Lung (tissue), 11 donors: ENCODE measurements at regions not wholly inside any gene's neighbourhood (a gene's known extent, or its start where the extent isn't known, plus 50 kb on each side); places are given as distances from the start of the nearest gene placed in this dataset.

Experiments used
- ATAC-seq: fragments of 200-7000 bp; cut with Tn5 transposase; one replicate; pipeline ENCODE4 v1.9.1; 2020; ENCODE audit warnings: moderate number of reproducible peaks; ENCODE audit not compliant: insufficient read depth, low FRiP score
- DNase-seq, 3 donors: peaks; one replicate each; pipeline ENCODE4 v3.0.0-alpha.2; 2013 to 2017
- H3K27ac ChIP-seq, 2 donors: one replicate each; pipeline ENCODE4 v1.5.1; 2013; ENCODE audit warnings: mild to moderate bottlenecking in 2 of 2, moderate library complexity in 2 of 2, control low read depth in 1 of 2, inconsistent platforms in 1 of 2, low read depth in 1 of 2, low read length in 1 of 2
- H3K27me3 ChIP-seq, 3 donors: one replicate each; pipeline ENCODE4 v1.5.1; 2013; ENCODE audit warnings: low read length in 2 of 3; ENCODE audit not compliant: control insufficient read depth in 3 of 3, insufficient read depth in 3 of 3
- H3K36me3 ChIP-seq, 4 donors: one replicate each; pipeline ENCODE4 v1.5.1; 2013; ENCODE audit warnings: low read length in 4 of 4, mild to moderate bottlenecking in 1 of 4, moderate library complexity in 1 of 4; ENCODE audit not compliant: control insufficient read depth in 4 of 4, insufficient read depth in 4 of 4
- H3K4me1 ChIP-seq, 5 donors: one replicate each; pipeline ENCODE4 v1.5.1; 2013; ENCODE audit warnings: low read length in 5 of 5, mild to moderate bottlenecking in 2 of 5, moderate library complexity in 1 of 5; ENCODE audit not compliant: control insufficient read depth in 5 of 5, insufficient read depth in 5 of 5
- H3K4me3 ChIP-seq: one replicate; pipeline ENCODE4 v1.5.1; 2013; ENCODE audit warnings: mild to moderate bottlenecking, control low read depth, moderate library complexity
- H3K9ac ChIP-seq, 2 donors: one replicate each; pipeline ENCODE4 v1.5.1; 2013; ENCODE audit warnings: low read length in 2 of 2, control low read depth in 1 of 2; ENCODE audit not compliant: insufficient read depth in 1 of 2
- H3K9me3 ChIP-seq, 4 donors: one replicate each; pipeline ENCODE4 v1.5.1; 2013; ENCODE audit warnings: low read length in 3 of 4, mild to moderate bottlenecking in 1 of 4, moderate library complexity in 1 of 4; ENCODE audit not compliant: control insufficient read depth in 4 of 4, insufficient read depth in 3 of 4
- CTCF ChIP-seq: IDR thresholded peaks from 2 replicates; pipeline ENCODE4 v1.5.1; 2012; ENCODE audit warnings: mild to moderate bottlenecking; ENCODE audit errors: control extremely low read depth, extremely low read depth
- WGBS, 2 donors: extraction: QIAGEN DNeasy Blood & Tissue Kit; methylation state at CpG; one replicate each; pipeline ENCODE4 v1.1.7; 2013; 5-methylcytosine and 5-hydroxymethylcytosine counted together
- donor health status: control.
- donor health status: control.
- donor health status: Bipolar disorder and iron deficiency.
- donor health status: healthy.
- donor health status: DM: yes; HTN: yes; CAD: no.

- no peak for ATAC-seq
- DNase-seq = peak in 1 of 3 donors; percentile 47
- Histone ChIP-seq H3K36me3 (no peaks in the 10 kb centered on the region), H3K9ac (no peak overlapping the region), H3K27ac (no peak overlapping the region), H3K9me3 (peaks cover 0 to 12% (median 5%) of the 10 kb centered on the region in 4 donors), H3K4me1 (peaks cover 0 to 4% (median 0%) of the 10 kb centered on the region in 5 donors), H3K4me3 (no peak overlapping the region), H3K27me3 (no peaks in the 10 kb centered on the region)
- no peak for TF ChIP-seq CTCF
- WGBS, 2 donors = 28 to 57% methylated on average over 7 of the region's 7 CpGs
Observed at GRCh38 chr10:4043897-4044665, 259.1 kb upstream of the KLF6 start.

GRCh38 chr10:4041635-4042034 lies 256.6 kb upstream of the KLF6 start:
- TF ChIP-seq CTCF = no peak
- no peaks in the 10 kb centered on the region for H3K36me3 ChIP-seq
- DNase-seq (no peak), ATAC-seq (no peak)
- no peak overlapping the region for H3K27ac ChIP-seq
- H3K27me3 ChIP-seq = no peaks in the 10 kb centered on the region
- no peaks in the 10 kb centered on the region for H3K4me1 ChIP-seq
- H3K4me3 ChIP-seq = no peak overlapping the region
- no peak overlapping the region for H3K9ac ChIP-seq
- 96 to 97% methylated on average over 5 of the region's 5 CpGs for WGBS, 2 donors
- H3K9me3 ChIP-seq = peaks cover 0 to 12% (median 5%) of the 10 kb centered on the region in 4 donors

- H3K9me3 ChIP-seq = peaks cover 0 to 12% (median 5%) of the 10 kb centered on the region in 4 donors
- H3K27ac ChIP-seq = no peak overlapping the region
- no peak overlapping the region for H3K4me3 ChIP-seq
- peaks cover 0 to 8% (median 2%) of the 10 kb centered on the region in 5 donors for H3K4me1 ChIP-seq
- TF ChIP-seq CTCF = no peak
- 94 to 96% methylated on average over 4 of the region's 4 CpGs for WGBS, 2 donors
- DNase-seq (no peak), ATAC-seq (no peak)
- no peaks in the 10 kb centered on the region for H3K36me3 ChIP-seq
- H3K27me3 ChIP-seq = no peaks in the 10 kb centered on the region
- no peak overlapping the region for H3K9ac ChIP-seq
Observed at GRCh38 chr10:4038000-4038399, 253.0 kb upstream of the KLF6 start.

- H3K27me3 ChIP-seq = no peaks in the 10 kb centered on the region
- no peaks in the 10 kb centered on the region for H3K36me3 ChIP-seq
- H3K4me1 ChIP-seq = peaks cover 0 to 8% (median 2%) of the 10 kb centered on the region in 5 donors
- ATAC-seq (no peak), DNase-seq (no peak)
- H3K9ac ChIP-seq = no peak overlapping the region
- H3K9me3 ChIP-seq = no peaks in the 10 kb centered on the region
- 68 to 69% methylated on average over 3 of the region's 3 CpGs for WGBS, 2 donors
- H3K4me3 ChIP-seq = no peak overlapping the region
- no peak for TF ChIP-seq CTCF
- peak overlapping the region in 1 of 2 donors; percentile 51 for H3K27ac ChIP-seq
Observed at GRCh38 chr10:4035599-4035945, 250.6 kb upstream of the KLF6 start.
